GM18868 (cell line): ENCODE measurements at regions not wholly inside any gene's neighbourhood (a gene's known extent, or its start where the extent isn't known, plus 50 kb on each side); places are given as distances from the start of the nearest gene placed in this dataset.

ENCODE experiments used
- ATAC-seq: cut with Tn5 transposase; IDR thresholded peaks from one replicate; pipeline ENCODE4 v1.9.1; 2021; ENCODE audit warnings: mild to moderate bottlenecking, moderate library complexity; ENCODE audit not compliant: unreplicated experiment

GRCh38 chr2:126774290-126774689, 118.3 kb downstream of the GYPC start:
- ATAC-seq, result no peak

DNA sequence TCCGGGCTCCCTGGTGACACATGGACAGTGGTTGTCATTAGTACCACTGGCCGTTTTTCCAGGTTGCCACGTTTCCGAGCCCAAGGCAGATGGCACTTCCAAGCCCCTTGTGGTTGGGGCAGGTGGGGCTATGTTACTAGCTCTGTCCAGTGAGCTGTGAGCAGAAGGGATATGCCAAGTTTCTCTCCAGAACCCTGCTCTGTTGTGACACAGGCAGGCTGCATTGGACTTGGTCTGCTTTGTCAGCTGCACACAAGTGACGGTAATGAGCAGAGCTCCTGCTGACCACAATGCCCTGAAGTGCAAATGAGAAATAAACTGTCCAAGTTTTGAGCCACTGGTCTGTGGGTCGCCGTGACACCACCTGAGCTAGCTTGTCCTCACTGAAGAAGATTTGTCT, 118.8 kb downstream of the GYPC start:
- ATAC-seq, result no peak

DNA sequence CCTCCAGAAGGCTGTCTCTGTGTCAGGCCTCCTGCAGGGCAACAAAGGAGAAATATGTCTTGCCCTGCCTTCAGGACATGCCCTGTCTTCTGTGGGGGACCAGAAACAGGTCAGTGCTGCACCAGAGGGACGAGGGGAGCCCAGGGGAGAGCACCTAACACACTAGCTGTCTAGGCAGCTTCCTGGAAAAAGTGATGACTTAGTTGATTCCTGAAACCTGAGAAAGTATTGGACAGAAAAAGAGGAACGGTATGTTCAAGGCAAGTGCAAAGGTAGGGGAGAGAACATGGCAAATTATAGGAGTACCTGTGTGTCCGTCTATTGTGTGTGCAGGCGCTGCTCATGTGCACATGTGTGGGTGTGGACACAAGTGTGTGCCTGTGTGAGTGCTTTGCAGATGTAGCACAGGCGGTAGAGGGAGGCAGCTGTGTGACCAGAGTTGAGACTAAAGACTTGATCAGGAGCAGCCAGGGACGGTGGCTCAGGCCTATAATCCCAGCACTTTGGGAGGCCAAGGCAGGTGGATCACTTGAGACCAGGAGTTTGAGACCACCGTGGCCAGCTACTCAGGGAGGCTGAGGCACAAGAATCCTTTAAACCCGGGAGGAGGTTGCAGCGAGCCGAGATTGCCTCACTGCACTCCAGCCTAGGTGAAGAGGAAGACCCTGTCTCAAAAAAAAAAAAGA, 119.5 kb downstream of the GYPC start:
- no peak for ATAC-seq

GRCh38 chr2:126776255-126776654, 120.3 kb downstream of the GYPC start:
- ATAC-seq, result no peak

- ATAC-seq, result peak; percentile 83
Measured at GRCh38 chr2:126776692-126777619, 121.0 kb downstream of the GYPC start.

DNA sequence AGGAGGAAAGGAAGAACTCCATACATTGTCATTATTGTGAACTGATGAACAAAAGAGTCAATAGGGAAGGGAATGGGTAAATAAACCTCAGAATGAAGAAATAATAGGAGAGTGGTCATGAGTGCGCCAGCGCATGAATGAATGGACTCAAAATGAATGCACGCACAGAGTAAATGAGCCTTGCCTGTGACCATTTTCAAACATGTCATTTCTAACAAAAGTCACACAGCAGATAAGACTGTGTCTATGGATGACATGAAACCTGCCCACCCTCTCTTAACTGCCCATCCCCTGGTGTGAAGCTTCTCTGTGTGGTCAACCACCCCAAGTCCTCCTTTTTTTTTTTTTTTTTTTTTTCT, 121.1 kb upstream of the TEX51 start:
- peak; percentile 20 for ATAC-seq

GRCh38 chr2:126778561-126779501, 119.9 kb upstream of the TEX51 start:
- ATAC-seq, result no peak

DNA sequence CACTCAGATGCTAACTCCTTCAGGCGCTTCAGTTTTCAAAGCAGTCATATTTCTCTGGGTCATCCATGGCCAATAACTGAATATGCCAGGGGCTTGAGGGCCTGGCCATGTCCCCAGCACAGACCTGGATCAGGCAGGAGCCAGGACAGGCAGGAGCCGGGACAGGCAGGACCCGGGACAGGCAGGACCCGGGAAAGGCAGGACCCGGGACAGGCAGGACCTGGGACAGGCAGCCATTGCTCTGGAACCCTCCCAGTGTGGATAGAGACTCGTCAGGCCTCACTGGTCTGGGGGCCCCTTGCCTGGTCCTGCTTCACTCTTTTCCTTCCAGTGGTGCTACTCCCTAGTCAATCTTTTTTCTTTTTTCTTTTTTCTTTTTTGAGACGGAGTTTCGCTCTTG, 117.5 kb upstream of the TEX51 start:
- ATAC-seq, result no peak

GRCh38 chr2:126781806-126782205, 116.9 kb upstream of the TEX51 start:
- no peak for ATAC-seq

GRCh38 chr2:126782648-126783047, 116.0 kb upstream of the TEX51 start:
- no peak for ATAC-seq

- no peak for ATAC-seq
Measured at GRCh38 chr2:126783341-126783740, 115.3 kb upstream of the TEX51 start.

DNA sequence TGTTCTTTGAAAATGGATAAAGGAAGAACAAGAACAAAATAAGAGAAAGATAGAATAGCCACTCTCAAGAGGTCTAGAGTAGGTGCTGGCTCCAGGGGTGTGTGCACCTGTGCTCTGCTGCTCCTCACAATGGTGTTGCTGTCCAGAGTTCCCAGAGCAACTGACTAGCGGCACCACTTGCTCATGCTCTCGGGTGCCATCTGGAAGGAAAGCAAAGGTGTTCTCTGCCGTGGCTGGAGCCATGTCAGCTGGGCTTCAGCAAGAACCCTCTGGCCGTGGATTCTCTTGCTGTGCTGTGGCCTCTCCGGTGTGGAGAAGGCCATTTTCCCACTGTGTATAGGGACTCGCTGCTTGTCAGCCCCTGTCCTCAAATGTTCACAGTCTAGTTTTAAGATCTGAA, 114.6 kb upstream of the TEX51 start:
- no peak for ATAC-seq

DNA sequence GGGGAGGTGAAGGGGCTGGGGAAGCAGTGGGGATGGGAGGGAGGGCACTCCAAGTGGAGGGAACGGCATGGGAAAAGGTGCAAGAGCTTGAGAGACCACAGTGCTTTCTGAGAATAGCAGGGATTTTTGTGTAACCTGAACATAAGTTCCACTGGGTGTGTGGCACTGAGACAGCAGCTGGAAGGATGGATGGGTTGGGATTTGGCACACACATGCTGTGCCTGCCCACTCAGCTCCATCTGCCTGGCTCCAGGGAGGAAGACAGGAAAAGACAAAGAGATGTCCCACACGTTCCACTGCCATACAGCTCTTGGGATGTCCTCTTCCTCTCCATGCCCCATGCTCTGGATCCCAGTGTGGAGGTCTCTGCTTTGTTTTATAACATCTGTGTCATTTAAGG, 114.1 kb upstream of the TEX51 start:
- no peak for ATAC-seq

DNA sequence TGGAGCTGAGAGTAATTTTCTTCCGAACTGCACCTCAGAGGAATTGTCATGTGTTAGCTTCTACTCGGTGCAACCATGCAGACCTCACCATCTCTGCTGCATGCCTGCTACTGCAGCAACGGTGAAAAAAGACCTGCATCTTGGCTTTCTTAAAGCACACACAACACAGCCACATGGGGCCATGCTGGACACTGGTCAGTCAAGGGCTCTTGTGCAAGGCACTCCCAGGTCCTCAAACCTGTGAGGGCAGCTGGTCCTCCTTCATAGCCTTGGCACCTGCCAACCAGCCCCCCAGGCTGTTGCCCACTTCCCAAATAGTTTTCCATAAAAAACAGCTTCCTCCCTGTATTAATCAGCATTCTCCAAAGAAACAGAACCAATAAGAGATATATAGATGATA, 113.5 kb upstream of the TEX51 start:
- no peak for ATAC-seq

- no peak for ATAC-seq
Measured at GRCh38 chr2:126785862-126786261, 112.8 kb upstream of the TEX51 start.

DNA sequence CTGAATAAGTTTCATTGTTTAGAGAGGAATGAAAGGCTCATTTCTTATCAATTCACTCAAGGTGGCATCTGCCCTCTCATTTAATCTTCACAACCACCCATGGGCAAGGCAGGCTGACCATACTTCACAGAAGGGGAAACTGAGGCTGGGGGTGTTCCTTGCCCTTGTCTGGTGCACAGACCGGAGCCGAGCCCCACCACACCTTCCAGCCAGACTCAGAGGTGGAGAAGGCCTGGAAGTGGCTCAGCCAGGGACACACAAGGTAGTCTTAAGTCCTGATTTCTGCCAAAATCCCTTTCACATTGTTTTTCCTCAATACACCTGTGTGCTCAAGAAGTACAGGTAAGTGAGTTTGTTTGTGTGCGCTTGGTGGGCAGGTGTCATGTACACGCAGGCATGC, 111.9 kb upstream of the TEX51 start:
- no peak for ATAC-seq

GRCh38 chr2:126787289-126787688, 111.4 kb upstream of the TEX51 start:
- no peak for ATAC-seq

GRCh38 chr2:126788113-126788512, 110.6 kb upstream of the TEX51 start:
- no peak for ATAC-seq

DNA sequence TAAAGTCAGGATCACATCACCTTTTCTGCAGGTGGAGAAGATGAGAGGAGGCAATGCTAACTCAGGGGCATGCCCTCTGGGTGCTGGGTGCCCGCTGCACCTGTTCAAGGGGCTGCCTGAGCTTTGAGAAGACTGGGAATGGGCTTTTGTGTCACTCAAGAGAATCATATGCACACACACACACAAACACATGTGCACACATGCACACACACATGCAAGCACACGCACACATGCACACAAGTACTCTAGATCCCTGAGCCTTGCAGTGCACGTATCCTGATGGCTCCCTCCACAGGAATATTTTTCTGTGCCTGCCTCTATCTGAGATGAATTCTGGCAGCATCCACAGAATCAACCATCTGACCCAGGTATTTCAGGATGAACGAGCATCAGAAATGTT, 110.0 kb upstream of the TEX51 start:
- no peak for ATAC-seq

DNA sequence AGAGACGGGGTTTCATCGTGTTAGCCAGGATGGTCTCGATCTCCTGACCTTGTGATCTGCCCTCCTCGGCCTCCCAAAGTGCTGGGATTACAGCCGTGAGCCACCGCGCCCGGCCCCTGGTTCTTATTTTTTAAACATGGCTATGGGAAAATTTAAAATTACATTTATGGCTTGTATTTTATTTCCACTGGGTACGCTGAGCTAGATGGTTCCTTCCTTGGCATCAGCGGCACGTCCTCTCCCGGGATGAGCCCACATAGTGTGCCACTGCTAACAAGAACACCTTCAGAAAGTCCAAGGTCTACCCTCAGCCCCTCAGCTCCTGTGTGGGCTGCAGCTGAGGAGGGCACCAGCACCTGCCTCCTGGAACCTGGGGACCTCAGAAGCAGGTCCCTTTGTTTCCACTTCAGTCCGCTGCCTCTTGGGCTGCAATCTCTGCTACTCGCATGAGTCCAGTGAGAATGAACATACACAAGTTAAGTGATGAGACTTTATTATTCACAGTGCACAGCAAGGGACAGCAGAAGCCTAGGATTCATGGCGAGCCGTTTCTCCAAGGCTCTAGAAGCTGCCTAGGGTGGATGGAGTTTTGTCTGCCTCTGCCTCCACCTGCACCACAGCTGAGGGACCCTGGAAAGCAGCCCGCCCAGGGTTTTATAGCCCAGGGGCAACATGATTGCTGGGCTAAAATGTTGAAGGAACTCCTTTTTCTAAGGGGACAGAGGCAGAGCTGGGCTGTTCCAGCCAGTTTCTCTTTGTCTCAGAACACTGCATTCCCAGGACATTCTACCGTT, 107.5 kb upstream of the TEX51 start:
- no peak for ATAC-seq
